PFSK-1 (cell line): ENCODE measurements at regions not wholly inside any gene's neighbourhood (a gene's known extent, or its start where the extent isn't known, plus 50 kb on each side); places are given as distances from the start of the nearest gene placed in this dataset.

ENCODE experiments used
- POLR2AphosphoS5 ChIP-seq: IDR thresholded peaks from 2 replicates; pipeline ENCODE4 v1.6.1; 2012; ENCODE audit warnings: low read depth, mild to moderate bottlenecking, control low read depth, low read length, moderate library complexity
- SIN3A ChIP-seq: IDR thresholded peaks from 2 replicates; pipeline ENCODE4 v1.6.1; 2012; ENCODE audit warnings: mild to moderate bottlenecking, low read length, moderate library complexity, borderline replicate concordance; ENCODE audit not compliant: insufficient read depth

GRCh38 chr16:65294165-65294564, 172.3 kb upstream of the CDH11 start:
- TF ChIP-seq POLR2AphosphoS5 (no peak), SIN3A (no peak)
